Esophagus (tissue), 2 donors: ENCODE measurements at regions not wholly inside any gene's neighbourhood (a gene's known extent, or its start where the extent isn't known, plus 50 kb on each side); places are given as distances from the start of the nearest gene placed in this dataset.

Experiments
- H3K27ac ChIP-seq, 2 donors: one replicate each; pipeline ENCODE4 v1.5.1; 2013; ENCODE audit warnings: low read depth in 2 of 2, mild to moderate bottlenecking in 2 of 2, inconsistent platforms in 1 of 2, low read length in 1 of 2, moderate library complexity in 1 of 2
- H3K27me3 ChIP-seq, 2 donors: one replicate each; pipeline ENCODE4 v1.6.1; 2013; ENCODE audit warnings: low read length in 2 of 2, control low read depth in 1 of 2, mild to moderate bottlenecking in 1 of 2; ENCODE audit not compliant: insufficient read depth in 2 of 2, control insufficient read depth in 1 of 2
- H3K36me3 ChIP-seq, 2 donors: one replicate each; pipeline ENCODE4 v1.6.1; 2013; ENCODE audit warnings: low read length in 1 of 2; ENCODE audit not compliant: control insufficient read depth in 2 of 2, insufficient read depth in 2 of 2
- H3K4me1 ChIP-seq, 2 donors: one replicate each; pipeline ENCODE4 v1.6.1; 2013; ENCODE audit warnings: low read length in 1 of 2; ENCODE audit not compliant: control insufficient read depth in 2 of 2, insufficient read depth in 2 of 2
- H3K4me3 ChIP-seq, 2 donors: one replicate each; pipeline ENCODE4 v1.5.1; 2013; ENCODE audit warnings: low read length in 2 of 2, mild to moderate bottlenecking in 2 of 2, low read depth in 1 of 2, moderate library complexity in 1 of 2
- H3K9me3 ChIP-seq, 2 donors: one replicate each; pipeline ENCODE4 v1.6.1; 2013; ENCODE audit warnings: mild to moderate bottlenecking in 2 of 2, low read depth in 1 of 2, low read length in 1 of 2, moderate library complexity in 1 of 2; ENCODE audit not compliant: control insufficient read depth in 2 of 2, insufficient read depth in 1 of 2
- WGBS, 2 donors: extraction: QIAGEN DNeasy Blood & Tissue Kit; methylation state at CpG; one replicate each; pipeline ENCODE4 v1.1.7; 2013; 5-methylcytosine and 5-hydroxymethylcytosine counted together
- donor health status: healthy with polysubstance abuse.
- donor health status: Bipolar disorder and iron deficiency.

DNA sequence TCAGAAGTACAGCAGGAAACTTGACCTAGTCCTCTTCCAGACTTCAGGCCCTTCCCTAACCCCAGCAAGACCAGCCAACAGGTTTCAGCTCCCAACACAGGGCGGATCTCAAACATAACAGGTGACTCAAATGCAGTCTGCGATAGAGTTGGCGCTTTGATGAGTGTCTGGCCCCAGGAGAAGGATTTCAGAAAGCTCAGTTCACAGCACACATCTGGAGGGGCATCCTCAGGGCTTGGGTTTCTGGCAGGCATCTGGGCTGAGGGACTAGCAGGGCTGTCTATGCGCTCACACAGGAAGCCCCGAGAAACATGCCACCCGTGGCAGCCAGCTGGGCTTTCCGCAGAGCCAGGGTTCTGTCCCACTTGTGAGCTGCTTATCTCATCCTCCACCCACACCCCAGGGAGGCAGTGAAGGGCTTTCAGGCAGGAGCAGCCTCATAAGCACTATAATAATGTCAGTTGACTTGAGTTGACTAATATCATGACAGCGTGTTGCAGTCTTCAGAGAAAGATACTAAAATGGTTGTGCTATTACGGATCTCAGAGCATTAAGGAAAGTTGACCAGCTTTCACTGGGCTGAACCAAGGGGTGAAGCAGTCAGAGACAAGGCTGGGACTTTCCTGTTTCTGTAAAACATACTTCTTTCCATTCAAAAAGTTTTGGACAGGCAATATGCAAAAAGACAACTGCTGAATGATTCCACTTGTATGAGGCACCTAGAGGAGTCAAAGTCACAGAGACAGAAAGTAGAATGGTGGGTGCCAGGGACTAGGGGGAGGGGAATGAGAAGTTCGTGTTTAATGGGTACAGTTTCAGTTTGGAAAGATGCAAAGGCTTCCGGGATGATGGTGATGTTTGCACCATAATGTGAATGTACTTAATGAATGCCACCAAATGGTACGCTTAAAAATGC, 233.0 kb upstream of the IRF2BP2 start:
- Histone ChIP-seq H3K4me1 (peaks cover 2 to 5% of the 10 kb centered on the region in 2 donors), H3K36me3 (no peaks in the 10 kb centered on the region), H3K4me3 (no peak overlapping the region), H3K27ac (peak overlapping the region in 1 of 2 donors; percentile 15), H3K9me3 (no peaks in the 10 kb centered on the region), H3K27me3 (no peaks in the 10 kb centered on the region)
- 71 to 72% methylated on average over 12 of the region's 12 CpGs for WGBS, 2 donors

DNA sequence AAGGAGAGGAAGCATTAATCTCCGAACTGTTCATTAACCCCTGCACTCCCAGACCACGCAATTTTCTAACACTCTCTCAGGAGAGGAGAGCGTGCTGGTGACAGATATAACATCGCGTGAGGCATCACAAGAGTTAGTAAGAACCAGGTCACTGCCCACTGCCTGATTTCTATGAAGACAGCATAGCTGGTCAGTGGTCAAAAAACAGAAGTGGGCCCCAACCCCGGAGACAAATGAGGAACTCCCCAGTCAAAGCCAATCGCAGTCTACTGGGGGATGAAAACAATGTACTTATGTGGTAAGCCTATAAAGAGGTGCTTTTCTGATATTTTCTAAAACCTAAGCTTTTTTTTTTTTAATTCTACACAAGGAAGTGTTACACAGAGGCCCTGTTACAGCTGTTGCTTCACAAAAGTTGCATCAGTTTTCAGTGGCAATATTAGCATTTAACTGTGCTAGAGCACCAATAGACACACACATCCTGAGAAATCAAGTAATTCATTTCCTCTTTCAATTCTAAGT, 231.8 kb upstream of the IRF2BP2 start:
- no peaks in the 10 kb centered on the region for H3K9me3 ChIP-seq
- H3K36me3 ChIP-seq, result no peaks in the 10 kb centered on the region
- no peak overlapping the region for H3K27ac ChIP-seq
- H3K4me3 ChIP-seq, result no peak overlapping the region
- H3K4me1 ChIP-seq, result peaks cover 2 to 5% of the 10 kb centered on the region in 2 donors
- H3K27me3 ChIP-seq, result no peaks in the 10 kb centered on the region
- WGBS, 2 donors, result 74 to 75% methylated on average over 7 of the region's 7 CpGs

DNA sequence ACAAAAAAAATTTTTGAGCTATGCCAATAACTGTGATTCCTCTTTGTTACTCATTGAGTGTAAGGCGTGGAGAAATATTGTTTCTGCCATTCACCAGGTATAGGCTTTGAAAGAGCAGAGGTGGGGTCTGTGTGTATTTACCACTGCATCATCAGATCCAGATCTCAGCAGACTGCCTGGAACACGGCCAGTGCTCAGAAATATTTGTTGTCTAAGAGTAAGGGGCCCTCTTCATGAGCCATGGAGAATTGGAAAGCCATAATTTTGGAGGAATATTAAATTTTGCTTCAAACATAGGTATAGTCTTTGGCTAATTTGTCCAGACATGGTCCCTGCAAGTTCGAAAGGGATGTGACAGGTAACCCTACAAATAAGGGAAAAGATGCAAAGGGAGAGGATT, 231.3 kb upstream of the IRF2BP2 start:
- Histone ChIP-seq H3K27me3 (no peaks in the 10 kb centered on the region), H3K27ac (no peak overlapping the region), H3K9me3 (no peaks in the 10 kb centered on the region), H3K4me3 (no peak overlapping the region), H3K4me1 (peaks cover 2 to 5% of the 10 kb centered on the region in 2 donors), H3K36me3 (no peaks in the 10 kb centered on the region)
- WGBS, 2 donors, result 85 to 86% methylated on average over 3 of the region's 3 CpGs

DNA sequence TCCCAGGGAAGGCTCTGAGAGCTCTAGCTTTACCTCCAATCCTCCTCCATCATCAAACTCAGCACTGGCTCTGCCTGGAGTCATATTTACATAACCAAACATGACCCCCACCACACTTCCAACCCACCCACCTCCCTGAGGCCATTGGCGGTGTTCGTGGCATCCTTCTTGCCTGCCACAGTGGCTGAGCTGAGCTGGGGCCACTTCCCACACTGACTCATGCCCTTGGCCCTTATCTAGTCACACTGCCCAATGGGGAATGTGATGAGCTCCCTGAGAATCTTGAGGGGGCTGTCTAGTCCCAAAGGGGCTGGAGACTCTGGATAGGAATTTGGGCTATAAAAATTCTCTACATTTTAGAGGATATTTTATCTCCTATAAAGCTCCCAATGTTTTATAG, 230.9 kb upstream of the IRF2BP2 start:
- H3K4me1 ChIP-seq, result peaks cover 2 to 5% of the 10 kb centered on the region in 2 donors
- H3K4me3 ChIP-seq, result no peak overlapping the region
- H3K27ac ChIP-seq, result no peak overlapping the region
- WGBS, 2 donors, result 84 to 86% methylated on average over 2 of the region's 2 CpGs
- no peaks in the 10 kb centered on the region for H3K27me3 ChIP-seq
- H3K36me3 ChIP-seq, result no peaks in the 10 kb centered on the region
- no peaks in the 10 kb centered on the region for H3K9me3 ChIP-seq

DNA sequence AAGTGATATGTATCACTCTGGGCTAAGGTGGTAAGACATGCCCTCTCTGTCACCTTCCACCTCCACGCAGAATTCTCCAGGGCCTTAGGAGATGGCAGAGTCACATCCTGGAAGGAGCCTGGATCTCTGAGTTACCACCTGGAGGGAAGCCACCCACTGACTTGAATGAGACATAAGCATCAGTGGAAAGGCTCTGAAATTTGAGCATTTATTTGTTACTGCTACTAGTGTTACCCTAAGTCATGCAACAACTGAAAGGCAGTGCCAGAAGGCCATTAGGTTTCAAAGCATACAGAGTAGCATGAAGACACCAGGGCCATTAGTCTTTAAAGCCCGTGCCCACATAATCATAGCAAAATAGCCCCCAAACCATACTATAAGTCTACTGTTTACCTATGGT, 230.3 kb upstream of the IRF2BP2 start:
- Histone ChIP-seq H3K27ac (no peak overlapping the region), H3K27me3 (no peaks in the 10 kb centered on the region), H3K36me3 (no peaks in the 10 kb centered on the region), H3K9me3 (no peaks in the 10 kb centered on the region), H3K4me1 (peaks cover 2 to 5% of the 10 kb centered on the region in 2 donors), H3K4me3 (no peak overlapping the region)
- WGBS, 2 donors, result 87 to 88% methylated on average over 2 of the region's 2 CpGs

DNA sequence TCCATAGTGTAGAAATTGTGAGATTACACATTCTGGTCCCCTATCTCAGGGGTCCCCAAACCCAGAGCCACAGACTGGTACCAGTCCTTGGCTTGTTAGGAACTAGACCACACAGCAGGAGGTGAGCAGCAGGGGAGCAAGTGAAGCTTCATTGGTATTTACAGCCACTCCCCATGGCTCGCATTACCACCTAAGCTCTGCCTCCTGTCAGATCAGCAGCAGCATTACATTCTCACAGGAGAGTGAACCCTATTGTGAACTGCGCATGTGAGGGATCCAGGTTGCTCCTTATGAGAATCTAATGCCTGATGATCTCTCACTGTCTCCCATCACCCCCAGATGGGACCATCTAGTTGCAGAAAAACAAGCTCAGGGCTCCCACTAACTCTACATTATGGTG, 229.7 kb upstream of the IRF2BP2 start:
- H3K9me3 ChIP-seq, result no peaks in the 10 kb centered on the region
- H3K4me3 ChIP-seq, result no peak overlapping the region
- H3K36me3 ChIP-seq, result no peaks in the 10 kb centered on the region
- H3K4me1 ChIP-seq, result peaks cover 2 to 5% of the 10 kb centered on the region in 2 donors
- H3K27ac ChIP-seq, result no peak overlapping the region
- H3K27me3 ChIP-seq, result no peaks in the 10 kb centered on the region
- WGBS, 2 donors, result 75 to 82% methylated on average over 2 of the region's 2 CpGs

DNA sequence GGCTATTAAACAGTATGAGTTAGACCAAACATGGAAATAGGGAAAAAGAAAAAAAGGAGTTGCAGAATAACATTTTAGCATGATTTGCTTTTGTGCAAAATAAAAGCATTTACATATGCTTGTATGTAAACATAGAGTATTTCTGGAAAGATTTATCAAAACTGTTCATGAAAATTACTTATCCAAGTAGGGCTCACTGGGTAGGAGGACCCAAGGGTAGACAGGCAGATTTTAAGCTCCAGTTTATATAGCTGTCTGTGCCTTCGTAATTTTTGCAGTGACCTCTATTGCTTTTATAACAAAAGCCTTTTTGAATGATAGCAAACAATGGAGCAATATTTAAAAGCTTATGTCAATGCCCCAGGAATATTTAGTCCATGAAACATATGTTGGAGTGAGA, 228.8 kb upstream of the IRF2BP2 start:
- Histone ChIP-seq H3K9me3 (no peaks in the 10 kb centered on the region), H3K27me3 (no peaks in the 10 kb centered on the region), H3K4me1 (peaks cover 2 to 5% of the 10 kb centered on the region in 2 donors), H3K27ac (no peak overlapping the region), H3K4me3 (no peak overlapping the region), H3K36me3 (no peaks in the 10 kb centered on the region)
- 82 to 89% methylated on average over 1 of the region's 1 CpG for WGBS, 2 donors

DNA sequence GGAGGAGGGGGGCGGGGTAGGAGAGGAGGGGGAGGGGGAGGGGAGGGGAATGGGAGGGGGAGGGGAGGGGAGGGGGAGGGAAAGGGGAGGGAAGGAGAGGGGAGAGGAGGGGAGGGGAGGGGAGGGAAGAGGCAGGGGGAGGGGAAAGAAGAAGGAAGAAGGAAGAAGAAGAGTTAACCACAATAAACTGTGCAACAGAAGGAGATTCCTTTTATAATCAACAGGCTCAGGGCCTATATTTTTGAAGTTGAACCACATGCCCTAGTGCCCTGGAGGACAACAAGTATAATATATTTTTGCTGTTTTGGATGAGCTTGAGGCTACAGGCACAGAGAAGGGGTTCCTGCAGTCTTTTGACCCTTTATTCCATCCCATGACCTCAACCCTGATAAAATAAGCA, 228.2 kb upstream of the IRF2BP2 start:
- H3K36me3 ChIP-seq, result no peaks in the 10 kb centered on the region
- WGBS, 2 donors, result no CpG with 5 or more reads among the region's 1 CpG
- no peaks in the 10 kb centered on the region for H3K27me3 ChIP-seq
- H3K9me3 ChIP-seq, result no peaks in the 10 kb centered on the region
- no peak overlapping the region for H3K4me3 ChIP-seq
- peaks cover 2 to 5% of the 10 kb centered on the region in 2 donors for H3K4me1 ChIP-seq
- H3K27ac ChIP-seq, result no peak overlapping the region

DNA sequence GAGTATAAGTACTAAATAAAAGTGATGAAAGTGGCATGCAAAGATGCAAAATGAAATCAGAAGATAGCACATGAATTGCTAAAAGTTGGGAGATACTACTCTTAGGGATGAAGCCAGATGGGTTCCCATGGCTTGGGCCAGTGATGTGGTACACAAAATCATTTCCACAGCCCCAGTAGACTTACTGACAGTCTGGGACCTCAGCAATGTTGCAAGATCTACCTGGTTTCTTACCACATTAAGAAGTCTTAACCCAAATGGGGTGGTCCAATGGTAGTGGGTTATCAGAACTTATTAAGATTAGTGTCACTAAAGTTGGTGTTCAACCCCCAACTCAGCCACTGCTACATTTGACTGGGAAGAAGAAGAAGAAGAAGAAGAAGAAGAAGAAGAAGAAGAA, 227.7 kb upstream of the IRF2BP2 start:
- H3K36me3 ChIP-seq, result no peaks in the 10 kb centered on the region
- no peak overlapping the region for H3K4me3 ChIP-seq
- H3K4me1 ChIP-seq, result peaks cover 2 to 3% of the 10 kb centered on the region in 2 donors
- H3K27ac ChIP-seq, result no peak overlapping the region
- no peaks in the 10 kb centered on the region for H3K27me3 ChIP-seq
- no peaks in the 10 kb centered on the region for H3K9me3 ChIP-seq
